GM18498 (cell line): ENCODE measurements at regions not wholly inside any gene's neighbourhood (a gene's known extent, or its start where the extent isn't known, plus 50 kb on each side); places are given as distances from the start of the nearest gene placed in this dataset.

Experiments used
- ATAC-seq: cut with Tn5 transposase; IDR thresholded peaks from one replicate; pipeline ENCODE4 v1.9.1; 2021; ENCODE audit warnings: mild to moderate bottlenecking, moderate library complexity; ENCODE audit not compliant: unreplicated experiment

GRCh38 chr3:79847928-79848327 lies 80.1 kb upstream of the ROBO1 start:
- ATAC-seq = no peak

DNA sequence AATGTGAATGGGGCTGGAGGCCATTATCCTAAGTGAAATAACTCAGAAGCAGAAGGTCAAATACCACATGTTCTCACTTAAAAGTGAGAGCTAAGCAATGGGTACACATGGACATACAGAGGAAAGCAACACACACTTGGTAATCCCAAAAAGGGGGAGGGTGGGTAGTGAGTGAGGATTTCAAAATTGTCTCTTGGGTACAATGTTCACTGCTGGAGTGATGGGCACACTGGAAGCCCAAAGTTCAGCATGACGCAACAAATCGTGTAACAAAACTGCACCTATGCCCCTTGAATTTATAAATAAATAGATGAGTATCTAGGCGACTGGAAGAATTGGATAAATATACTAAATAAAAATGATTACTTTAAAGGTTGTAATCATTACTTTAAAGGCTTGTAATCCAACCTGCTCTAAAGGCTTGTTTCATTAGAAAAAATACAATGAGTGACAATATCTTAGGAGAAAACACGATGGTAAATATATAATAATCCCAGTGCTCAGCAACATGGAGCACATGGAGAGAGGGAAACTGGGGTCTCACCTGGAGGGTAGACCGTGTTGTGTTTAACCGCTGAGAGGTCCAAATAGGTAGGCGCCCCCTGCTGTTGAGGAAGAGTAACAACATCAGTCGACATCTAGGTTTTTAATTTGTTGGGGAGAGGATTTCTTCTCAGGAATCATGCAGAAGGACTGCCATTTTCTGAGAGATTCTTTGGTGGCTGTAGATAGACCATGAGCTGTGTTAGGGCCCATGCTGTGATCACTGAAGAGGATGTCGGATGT lies 78.5 kb upstream of the ROBO1 start:
- ATAC-seq = no peak

DNA sequence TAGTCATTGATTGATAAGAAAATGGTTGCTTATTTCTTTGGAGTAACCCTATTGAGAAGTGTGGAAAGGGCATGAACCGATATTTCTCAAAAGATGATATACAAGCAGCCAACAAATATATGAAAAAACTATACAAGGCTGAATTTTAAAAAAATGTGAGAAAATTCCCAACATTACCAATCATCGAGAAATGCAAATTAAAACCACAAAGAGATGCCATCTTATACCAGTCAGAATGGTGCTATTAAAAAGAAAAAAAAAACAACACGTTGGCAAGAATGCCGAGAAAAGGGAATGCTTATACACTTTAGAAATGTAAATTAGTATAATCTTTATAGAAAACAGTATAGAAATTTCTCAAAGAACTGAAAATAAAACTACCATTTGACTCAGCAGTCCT lies 77.7 kb upstream of the ROBO1 start:
- no peak for ATAC-seq

- no peak for ATAC-seq
These were observed 76.4 kb upstream of the ROBO1 start for GRCh38 chr3:79844176-79844575.

DNA sequence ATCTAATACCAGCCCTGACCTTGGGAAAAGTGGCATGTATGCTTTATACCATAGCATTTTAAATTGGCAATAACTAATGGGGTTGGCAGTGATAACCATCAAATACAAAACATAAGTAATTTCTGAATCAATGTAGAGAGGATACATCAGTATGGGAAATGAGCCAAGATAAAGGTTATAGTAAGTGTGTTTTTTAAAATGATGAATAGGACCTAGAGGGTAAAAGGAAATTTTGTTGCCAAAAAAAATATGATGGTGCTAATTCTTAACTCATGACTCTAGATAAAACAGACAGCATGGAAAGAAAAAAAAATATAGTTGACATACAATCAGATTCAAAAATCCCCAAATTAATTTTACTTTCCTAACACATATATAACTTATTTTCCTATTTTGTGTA lies 75.4 kb upstream of the ROBO1 start:
- ATAC-seq = no peak

- no peak for ATAC-seq
These were observed 67.9 kb upstream of the ROBO1 start for GRCh38 chr3:79835701-79836100.

GRCh38 chr3:79824166-79824565 lies 56.4 kb upstream of the ROBO1 start:
- no peak for ATAC-seq

DNA sequence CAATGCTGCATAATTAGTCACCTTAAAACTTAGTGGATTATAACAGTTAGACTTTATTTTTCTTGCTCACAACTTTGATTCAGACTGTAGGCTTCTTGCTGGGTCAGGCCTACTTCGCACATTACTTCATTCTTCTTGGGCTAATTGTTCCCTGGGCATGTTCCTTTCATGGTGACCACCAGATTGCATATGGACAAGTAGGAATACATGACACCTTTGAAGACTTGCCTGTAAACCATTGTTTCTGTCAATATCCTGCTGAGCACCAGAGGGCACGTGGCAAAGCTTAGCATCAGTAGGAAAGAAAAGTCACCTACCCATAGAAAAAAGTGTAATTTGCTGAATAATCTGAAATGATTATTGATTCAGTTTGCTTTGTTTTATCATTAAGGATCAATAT lies 54.3 kb upstream of the ROBO1 start:
- ATAC-seq = no peak

DNA sequence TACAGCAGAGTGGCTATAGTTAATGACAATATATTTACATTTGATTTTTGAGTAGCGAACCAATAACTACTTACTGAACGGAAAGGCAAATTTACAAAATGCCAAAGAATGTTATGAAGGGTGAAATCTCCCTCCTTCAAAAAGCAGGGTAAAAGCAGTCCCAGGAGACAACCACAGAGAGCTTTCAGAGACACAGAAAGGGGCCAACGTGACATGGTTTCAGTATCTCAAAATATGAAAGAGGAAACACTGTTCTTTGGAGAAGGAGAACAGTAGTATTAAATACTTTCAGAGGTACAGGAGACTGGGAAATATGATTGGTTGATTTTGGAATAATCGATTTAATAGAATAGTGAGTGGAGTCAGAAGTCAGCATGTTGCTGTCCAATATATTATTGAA lies 52.3 kb upstream of the ROBO1 start:
- ATAC-seq = no peak

DNA sequence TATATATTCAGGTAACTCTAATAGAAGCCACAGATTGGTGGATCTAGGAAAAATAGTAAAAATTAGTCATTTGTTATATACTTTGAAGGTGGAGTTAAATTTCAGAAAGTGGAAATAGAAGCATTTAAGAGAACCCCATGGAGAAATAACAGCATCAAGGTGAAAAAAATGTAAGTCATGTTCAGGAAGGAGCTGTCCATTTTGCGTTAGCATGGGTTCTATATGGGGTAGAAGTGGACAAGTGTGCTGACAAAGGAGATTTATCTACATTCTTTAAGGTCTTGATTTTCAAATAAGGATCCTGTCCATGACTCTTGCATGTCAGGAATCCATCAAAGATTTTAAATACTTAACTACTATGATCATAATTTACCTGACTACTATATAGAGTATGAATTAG lies 50.2 kb upstream of the ROBO1 start:
- ATAC-seq = no peak
